Ascending aorta (tissue), 2 donors: ENCODE measurements at regions not wholly inside any gene's neighbourhood (a gene's known extent, or its start where the extent isn't known, plus 50 kb on each side); places are given as distances from the start of the nearest gene placed in this dataset.

Source experiments
- DNase-seq, 2 donors: peaks; one replicate each; pipeline ENCODE4 v3.0.0-alpha.2; 2019; ENCODE audit warnings: low spot score in 2 of 2
- H3K27ac ChIP-seq, 2 donors: fragments of 200-600 bp; sonication (generic); one replicate each; pipeline ENCODE4 v1.5.1; 2016 to 2017; ENCODE audit warnings: mild to moderate bottlenecking in 1 of 2
- H3K27me3 ChIP-seq: fragments of 200-600 bp; sonication (generic); one replicate; pipeline ENCODE4 v1.5.1; 2017
- H3K36me3 ChIP-seq, 2 donors: fragments of 200-600 bp; sonication (generic); one replicate each; pipeline ENCODE4 v1.5.1; 2016
- H3K4me1 ChIP-seq, 2 donors: fragments of 200-600 bp; sonication (generic); one replicate each; pipeline ENCODE4 v1.5.1; 2016 to 2017; ENCODE audit warnings: mild to moderate bottlenecking in 1 of 2
- H3K4me3 ChIP-seq, 2 donors: fragments of 200-600 bp; sonication (generic); one replicate each; pipeline ENCODE4 v1.5.1; 2016 to 2017; ENCODE audit warnings: mild to moderate bottlenecking in 1 of 2
- H3K9me3 ChIP-seq, 2 donors: fragments of 200-600 bp; sonication (generic); one replicate each; pipeline ENCODE4 v1.5.1; 2016
- CTCF ChIP-seq, 3 experiments: fragments of 200-600 bp in 2 of 3; fragments of 450-650 bp in 1 of 3; sonication (generic) in 2 of 3; IDR thresholded peaks; one replicate each; pipeline ENCODE4 v1.5.1; 2016 to 2019; ENCODE audit warnings: antibody characterized with exemption in 3 of 3, mild to moderate bottlenecking in 1 of 3, moderate library complexity in 1 of 3
- intact Hi-C: fragments of 100-400 bp; cut with DNase I; formaldehyde crosslinking; loops from one replicate; pipeline ENCODE4 v1.15.1; 2023

GRCh38 chr9:75282047-75282446 is 193.7 kb downstream of the OSTF1 start:
- H3K4me3 ChIP-seq = no peak overlapping the region
- TF ChIP-seq CTCF (IDR thresholded peaks at IDR 0.05) = no peak
- H3K27ac ChIP-seq = no peak overlapping the region
- DNase-seq = no peak
- no peaks in the 10 kb centered on the region for H3K4me1 ChIP-seq
- H3K9me3 ChIP-seq = peaks cover 0 to 16% of the 10 kb centered on the region in 2 donors
- H3K27me3 ChIP-seq = no peaks in the 10 kb centered on the region
- H3K36me3 ChIP-seq = no peaks in the 10 kb centered on the region
- intact Hi-C loops = no loop called here

- no peak for TF ChIP-seq CTCF (IDR thresholded peaks at IDR 0.05)
- no peak overlapping the region for H3K27ac ChIP-seq
- H3K27me3 ChIP-seq = no peaks in the 10 kb centered on the region
- DNase-seq = no peak
- peaks cover 0 to 17% of the 10 kb centered on the region in 2 donors for H3K9me3 ChIP-seq
- H3K4me3 ChIP-seq = no peak overlapping the region
- no peaks in the 10 kb centered on the region for H3K4me1 ChIP-seq
- H3K36me3 ChIP-seq = no peaks in the 10 kb centered on the region
- intact Hi-C loops = no loop called here
Measured at GRCh38 chr9:75289332-75289731, 201.0 kb downstream of the OSTF1 start.

GRCh38 chr9:75299324-75299723 is 211.0 kb downstream of the OSTF1 start:
- peaks cover 0 to 10% of the 10 kb centered on the region in 2 donors for H3K4me1 ChIP-seq
- TF ChIP-seq CTCF (IDR thresholded peaks at IDR 0.05) = no peak
- H3K27ac ChIP-seq = no peak overlapping the region
- no peaks in the 10 kb centered on the region for H3K36me3 ChIP-seq
- H3K4me3 ChIP-seq = no peak overlapping the region
- DNase-seq = no peak
- intact Hi-C loops = no loop called here
- no peaks in the 10 kb centered on the region for H3K27me3 ChIP-seq
- no peaks in the 10 kb centered on the region for H3K9me3 ChIP-seq

- Histone ChIP-seq H3K9me3 (peaks cover 10 to 25% of the 10 kb centered on the region in 2 donors), H3K36me3 (no peaks in the 10 kb centered on the region), H3K27ac (no peak overlapping the region), H3K4me3 (no peak overlapping the region), H3K4me1 (no peaks in the 10 kb centered on the region), H3K27me3 (no peaks in the 10 kb centered on the region)
- intact Hi-C loops = no loop called here
- DNase-seq = no peak
- TF ChIP-seq CTCF (IDR thresholded peaks at IDR 0.05) = peak in 2 of 3 experiments; percentile 24 to 45
Measured at GRCh38 chr9:75333624-75334023, 245.3 kb downstream of the OSTF1 start.

GRCh38 chr9:75358846-75359245 is 270.5 kb downstream of the OSTF1 start:
- Histone ChIP-seq H3K27me3 (no peaks in the 10 kb centered on the region), H3K27ac (no peak overlapping the region), H3K4me3 (no peak overlapping the region), H3K9me3 (no peaks in the 10 kb centered on the region), H3K4me1 (no peaks in the 10 kb centered on the region), H3K36me3 (no peaks in the 10 kb centered on the region)
- no peak for DNase-seq
- no peak for TF ChIP-seq CTCF (IDR thresholded peaks at IDR 0.05)
- intact Hi-C loops = no loop called here

GRCh38 chr9:75359638-75360037 is 271.3 kb downstream of the OSTF1 start:
- no peaks in the 10 kb centered on the region for H3K36me3 ChIP-seq

More at GRCh38 chr9:75359638-75360037, 271.3 kb downstream of the OSTF1 start:
- Histone ChIP-seq H3K27ac (no peak overlapping the region), H3K4me3 (no peak overlapping the region), H3K9me3 (no peaks in the 10 kb centered on the region), H3K4me1 (no peaks in the 10 kb centered on the region), H3K27me3 (no peaks in the 10 kb centered on the region)
- intact Hi-C loops = no loop called here
- DNase-seq = no peak
- TF ChIP-seq CTCF (IDR thresholded peaks at IDR 0.05) = no peak
